Muscle of arm (tissue), 1 donor: ENCODE measurements at regions not wholly inside any gene's neighbourhood (a gene's known extent, or its start where the extent isn't known, plus 50 kb on each side); places are given as distances from the start of the nearest gene placed in this dataset.

Experiments
- DNase-seq: peaks from one replicate; pipeline ENCODE4 v3.0.0-alpha.2; 2013

- DNase-seq: peak; percentile 84
These were observed 104.0 kb upstream of the ATP10B start for GRCh38 chr5:160956051-160956450.

DNA sequence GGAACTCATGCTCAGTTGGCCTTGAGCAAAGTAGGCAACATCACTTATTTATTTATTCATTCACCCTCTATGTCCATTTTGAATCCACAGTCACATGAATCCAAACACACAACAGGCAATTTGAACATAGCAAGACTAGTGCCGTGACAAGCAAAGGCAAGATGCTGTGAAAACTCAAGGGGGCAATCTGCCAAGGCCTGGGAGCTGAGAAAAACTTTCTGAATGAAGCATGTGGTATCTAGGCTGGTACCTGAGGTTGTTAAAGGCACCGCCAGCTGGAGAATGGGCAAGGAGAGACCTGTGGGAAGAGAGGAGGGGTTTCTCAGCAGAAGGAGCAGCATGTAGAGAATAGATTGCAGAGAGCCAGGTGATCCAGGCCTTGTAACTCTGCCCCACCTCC lies 98.3 kb upstream of the ATP10B start:
- no peak for DNase-seq

GRCh38 chr5:160940725-160941124 lies 88.7 kb upstream of the ATP10B start:
- DNase-seq: no peak

DNA sequence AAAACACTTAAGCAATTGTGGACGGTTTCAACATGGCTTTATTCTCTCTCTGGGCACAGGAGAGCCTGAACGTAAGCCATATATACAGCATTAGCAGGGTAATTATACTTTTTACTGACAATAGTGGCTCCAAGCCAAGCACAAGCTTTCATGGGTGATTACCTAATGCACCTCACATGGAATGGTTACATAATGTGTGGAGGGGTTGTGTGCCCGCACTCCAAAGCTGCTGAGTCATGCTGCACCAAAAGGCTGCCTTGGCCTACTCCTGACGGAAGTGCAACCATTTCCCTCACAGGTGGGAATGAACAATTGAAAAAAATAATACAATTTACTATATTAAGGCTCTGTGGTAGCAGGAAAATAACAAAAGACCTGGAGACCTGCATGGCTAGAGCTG lies 86.5 kb upstream of the ATP10B start:
- no peak for DNase-seq

GRCh38 chr5:160937570-160937969 lies 85.6 kb upstream of the ATP10B start:
- DNase-seq: no peak

GRCh38 chr5:160935776-160936175 lies 83.8 kb upstream of the ATP10B start:
- DNase-seq: no peak

GRCh38 chr5:160931283-160931682 lies 79.3 kb upstream of the ATP10B start:
- no peak for DNase-seq

GRCh38 chr5:160930406-160930805 lies 78.4 kb upstream of the ATP10B start:
- DNase-seq: peak; percentile 68

- DNase-seq: no peak
These were observed 77.9 kb upstream of the ATP10B start for GRCh38 chr5:160929906-160930305.

DNA sequence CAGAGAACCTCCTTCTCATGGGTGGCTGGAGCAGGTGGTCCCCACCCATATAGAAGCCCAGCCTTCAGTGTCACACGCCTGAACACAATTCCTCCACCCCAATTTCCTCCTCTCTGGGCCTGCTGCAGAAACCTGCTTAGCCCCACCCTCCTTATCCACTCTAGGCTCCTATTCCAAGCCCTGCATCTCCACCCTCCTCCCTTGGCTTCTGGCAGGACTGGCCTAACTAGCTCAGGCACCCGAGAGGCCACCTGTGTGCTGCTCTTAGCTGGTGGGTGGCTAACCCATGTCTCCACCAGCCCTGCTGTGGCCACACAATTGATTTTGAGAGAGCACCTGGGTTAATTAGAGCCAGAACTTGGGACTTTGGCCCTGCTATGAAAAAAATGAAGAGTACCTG lies 77.3 kb upstream of the ATP10B start:
- no peak for DNase-seq

DNA sequence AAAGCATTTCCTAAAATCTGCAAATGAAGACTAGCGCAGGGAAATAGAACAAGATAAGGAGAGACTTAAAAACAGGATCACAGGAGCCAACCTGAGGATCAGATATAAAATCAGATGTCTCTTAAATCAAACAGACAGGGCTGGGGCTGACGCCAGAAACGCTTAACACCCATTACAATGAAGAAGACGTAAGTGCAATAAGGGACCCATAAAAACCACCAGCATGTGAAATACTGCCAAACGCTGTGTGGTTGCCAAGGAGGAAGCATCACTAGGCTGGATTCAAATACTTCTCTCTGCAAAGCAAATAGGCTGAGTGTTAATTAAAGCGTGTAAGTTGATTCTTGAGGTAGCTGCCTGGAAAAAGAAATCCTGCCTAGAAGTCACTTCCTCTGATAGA lies 74.4 kb upstream of the ATP10B start:
- DNase-seq: peak; percentile 49

- no peak for DNase-seq
These were observed 73.3 kb upstream of the ATP10B start for GRCh38 chr5:160925281-160925680.

DNA sequence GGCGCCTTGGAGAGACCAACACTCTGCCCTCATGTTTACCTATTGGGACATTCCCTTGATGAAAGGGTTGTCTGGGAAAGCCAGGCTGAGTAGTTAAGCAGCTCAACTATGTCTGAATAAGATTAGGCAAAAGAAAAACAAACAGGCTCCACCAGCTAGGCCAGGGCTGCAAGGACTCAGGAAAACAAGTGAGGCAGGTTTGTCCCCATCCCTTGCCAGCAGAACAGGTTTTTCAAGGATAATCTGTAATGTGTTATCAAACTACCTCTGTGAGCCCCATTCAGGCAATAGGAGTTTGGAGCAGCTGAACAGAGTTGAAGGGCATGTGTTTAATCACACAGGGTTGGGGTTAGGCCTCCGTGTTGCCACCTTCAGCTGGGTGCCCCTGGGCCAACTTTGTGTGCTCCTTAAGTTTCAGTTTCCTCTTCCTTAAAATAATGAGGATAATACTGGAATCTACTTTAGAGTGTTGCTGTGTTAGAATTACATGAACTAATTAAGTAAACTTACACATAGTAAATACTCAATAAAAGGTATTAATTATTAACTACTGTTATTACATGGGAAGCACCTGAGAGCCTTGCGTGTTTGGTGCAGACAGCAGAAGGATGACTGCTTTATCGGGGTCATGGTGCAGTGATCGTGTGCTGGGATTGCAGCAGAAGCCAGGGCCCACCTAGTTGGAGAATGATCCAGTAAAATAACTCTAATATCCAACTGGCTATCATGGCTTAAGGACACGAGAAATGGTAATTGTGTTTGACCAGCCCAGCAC lies 72.1 kb upstream of the ATP10B start:
- DNase-seq: no peak

- DNase-seq: no peak
These were observed 71.4 kb upstream of the ATP10B start for GRCh38 chr5:160923411-160923810.

GRCh38 chr5:160922311-160922710 lies 70.3 kb upstream of the ATP10B start:
- no peak for DNase-seq

DNA sequence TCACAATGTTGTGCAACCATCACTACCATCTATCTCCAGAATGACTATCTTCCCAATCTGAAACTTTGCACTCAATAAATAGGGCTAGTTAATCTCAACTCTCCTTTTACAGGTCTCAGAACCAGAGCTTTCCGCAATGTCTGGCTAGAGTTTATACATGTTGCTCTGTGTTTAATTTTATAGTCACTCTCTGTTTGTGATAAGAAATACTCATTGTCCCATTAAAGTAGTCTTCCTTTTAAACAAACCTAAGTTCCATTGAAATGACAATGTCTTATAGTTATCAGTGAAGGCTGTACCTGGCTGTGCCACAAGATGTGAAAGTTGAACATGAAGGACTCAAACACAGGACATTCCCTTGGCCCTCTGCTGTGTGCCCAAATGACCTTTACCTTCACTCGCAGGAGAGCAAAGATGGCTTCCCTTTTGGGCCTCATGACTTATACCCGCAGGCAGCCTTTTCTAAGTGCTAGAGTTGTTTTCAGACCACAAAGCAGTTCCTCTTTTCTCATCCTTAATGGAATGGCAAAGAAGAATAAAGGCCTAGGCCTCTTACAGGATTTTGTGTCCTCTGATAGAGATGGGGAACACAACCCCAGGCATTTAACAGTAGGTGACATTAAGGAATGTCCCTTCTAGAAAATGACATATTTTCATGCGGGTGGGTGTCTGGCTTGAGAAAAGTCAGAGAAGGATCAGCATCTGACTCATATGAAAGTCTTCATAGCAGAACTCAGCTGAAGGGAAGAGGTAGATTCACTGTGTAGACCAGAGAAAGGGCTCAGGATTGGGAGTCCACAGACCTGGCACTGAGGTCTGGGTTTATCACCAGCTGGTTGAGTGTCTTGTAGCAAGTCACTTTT lies 69.6 kb upstream of the ATP10B start:
- DNase-seq: no peak

GRCh38 chr5:160919626-160920025 lies 67.6 kb upstream of the ATP10B start:
- DNase-seq: no peak

GRCh38 chr5:160918386-160918785 lies 66.4 kb upstream of the ATP10B start:
- DNase-seq: no peak

DNA sequence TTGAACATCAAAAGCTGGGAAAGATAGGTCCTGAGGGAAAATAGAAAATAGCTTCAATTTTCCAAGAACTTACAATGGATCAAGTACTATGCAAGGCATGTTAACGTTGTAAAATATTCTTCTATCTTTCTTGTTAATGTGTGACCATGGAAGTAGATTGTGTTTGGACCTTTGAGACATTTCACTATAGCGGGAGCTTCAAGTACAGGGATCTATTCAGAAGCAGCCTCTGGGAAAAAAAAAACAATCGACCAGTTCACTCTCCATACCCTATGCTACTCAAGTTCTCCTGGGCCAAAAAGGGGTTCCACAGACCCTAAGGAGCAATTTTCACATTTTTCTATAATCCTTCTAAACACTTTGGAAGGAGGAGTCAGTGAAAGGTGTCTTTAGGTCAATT lies 54.1 kb upstream of the ATP10B start:
- DNase-seq: no peak

- DNase-seq: no peak
These were observed 53.3 kb upstream of the ATP10B start for GRCh38 chr5:160905285-160905684.

DNA sequence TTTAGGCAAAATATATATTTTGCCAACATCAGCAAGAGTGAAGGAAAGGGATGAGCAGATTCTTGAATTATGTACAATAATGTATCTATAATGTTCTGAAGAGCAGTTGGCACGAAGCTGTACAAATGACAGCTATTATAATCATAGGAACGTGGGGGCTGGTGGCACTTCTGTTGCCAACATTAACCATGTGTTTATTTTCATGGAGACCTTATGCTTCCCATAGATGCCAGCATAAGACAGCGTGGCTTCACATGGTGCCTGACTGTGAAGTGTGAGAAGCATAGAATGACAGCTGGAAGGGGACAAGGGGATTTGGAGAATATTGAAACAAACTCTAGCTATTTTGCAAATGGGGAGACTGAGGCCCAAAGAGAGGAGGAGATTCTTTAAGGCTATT lies 52.6 kb upstream of the ATP10B start:
- no peak for DNase-seq

GRCh38 chr5:160903551-160903950 lies 51.5 kb upstream of the ATP10B start:
- DNase-seq: no peak

GRCh38 chr5:160903076-160903475 lies 51.1 kb upstream of the ATP10B start:
- no peak for DNase-seq
